HG03575 (cell line): ENCODE measurements at regions not wholly inside any gene's neighbourhood (a gene's known extent, or its start where the extent isn't known, plus 50 kb on each side); places are given as distances from the start of the nearest gene placed in this dataset.

Source experiments
- ATAC-seq: cut with Tn5 transposase; IDR thresholded peaks from one replicate; pipeline ENCODE4 v1.9.1; 2021; ENCODE audit not compliant: unreplicated experiment, insufficient number of reproducible peaks, low FRiP score; ENCODE audit errors: extremely low read depth

- no peak for ATAC-seq
Measured at GRCh38 chr16:73483934-73484711, 436.2 kb upstream of the ZFHX3 start.

DNA sequence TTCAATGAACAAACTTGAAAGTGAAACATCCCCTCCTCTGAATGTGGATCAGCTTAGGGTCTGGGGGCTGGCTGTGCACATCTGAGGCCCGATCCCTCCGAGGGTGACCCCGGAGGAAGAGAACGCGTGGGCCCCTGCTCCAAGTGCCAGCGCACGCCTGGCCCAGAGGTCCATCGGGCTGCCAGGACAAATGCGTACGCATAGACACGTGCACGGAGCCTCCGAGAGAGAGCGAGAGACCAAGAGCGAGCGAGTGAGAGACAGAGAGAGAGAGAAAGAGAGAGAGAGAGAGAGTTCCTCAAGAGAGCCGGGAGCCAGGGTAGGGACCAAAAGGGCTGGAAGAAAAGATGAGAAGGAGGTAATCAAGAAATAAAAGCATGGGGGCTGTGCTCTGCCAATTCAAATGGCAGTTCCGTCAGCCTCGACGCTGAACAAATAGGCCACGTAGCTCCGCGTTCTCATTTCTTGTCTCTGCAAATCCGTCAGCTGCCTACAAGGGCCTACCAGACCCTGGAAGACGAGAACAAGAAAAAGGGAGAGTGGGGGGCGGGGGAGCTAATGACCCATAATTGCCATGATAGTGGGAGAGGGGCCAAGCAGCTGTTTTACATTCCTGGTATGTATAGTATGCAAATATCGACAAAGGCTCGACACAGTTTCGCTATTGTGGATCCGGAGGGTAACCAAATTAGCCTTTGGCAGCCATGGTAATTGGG is 435.3 kb upstream of the ZFHX3 start:
- ATAC-seq, result no peak

DNA sequence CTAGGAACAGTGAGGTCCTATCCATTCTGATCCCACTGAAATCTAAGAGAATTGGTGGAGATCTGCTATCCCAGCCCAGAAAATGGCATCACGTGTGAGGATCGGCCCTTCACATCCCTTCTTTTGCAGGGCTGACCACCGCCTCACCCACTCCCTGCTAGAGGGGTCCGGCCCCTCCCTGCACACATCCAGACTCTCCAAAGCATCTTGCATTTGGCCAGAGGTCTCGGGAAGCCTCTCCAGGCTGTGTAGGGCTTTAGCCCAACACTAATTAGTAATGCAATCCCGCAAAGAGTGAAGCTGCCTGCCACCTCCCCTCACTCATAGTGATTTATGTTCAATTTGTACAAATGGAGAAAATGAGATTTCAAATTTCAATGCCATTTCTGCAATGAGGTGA is 434.4 kb upstream of the ZFHX3 start:
- ATAC-seq, result no peak

- ATAC-seq, result no peak
Measured at GRCh38 chr16:73480381-73480780, 432.5 kb upstream of the ZFHX3 start.

DNA sequence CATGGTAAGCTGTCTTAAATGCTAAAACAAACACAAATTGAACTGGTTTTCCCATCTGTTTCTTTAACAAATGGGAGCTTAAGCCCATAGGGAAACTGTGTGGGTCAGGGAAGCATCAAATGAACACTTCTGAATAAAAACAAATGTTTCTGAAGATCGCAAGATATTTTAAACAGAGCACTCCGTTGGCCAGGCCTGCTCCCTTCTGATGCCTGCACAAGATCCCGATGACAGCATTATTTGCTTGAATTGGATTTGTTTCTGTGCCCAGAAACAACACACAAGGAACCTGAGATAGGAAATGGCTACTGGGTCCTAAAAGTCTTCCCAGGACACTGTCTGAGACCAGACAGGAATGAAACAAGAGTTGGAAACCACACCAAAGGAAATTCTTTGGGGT is 425.8 kb upstream of the ZFHX3 start:
- ATAC-seq, result no peak

GRCh38 chr16:73464834-73465233 is 416.9 kb upstream of the ZFHX3 start:
- ATAC-seq, result no peak

DNA sequence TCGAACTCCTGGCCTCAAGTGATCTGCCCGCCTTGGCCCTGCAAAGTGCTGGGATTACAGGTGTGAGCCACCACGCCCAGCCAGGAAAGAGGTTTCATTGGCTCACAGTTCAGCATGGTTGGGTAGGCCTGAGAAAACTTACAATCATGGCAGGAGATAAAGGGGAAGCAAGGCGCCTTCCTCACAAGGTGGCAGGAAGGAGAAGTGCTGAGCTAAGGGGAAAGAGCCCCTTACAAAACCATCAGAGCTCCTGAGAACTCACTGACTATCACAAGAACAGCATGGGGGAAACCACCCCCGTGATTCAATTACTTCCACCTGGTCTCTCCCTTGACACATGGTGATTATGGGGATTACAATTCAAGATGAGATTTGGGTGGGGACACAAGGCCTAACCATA is 411.7 kb upstream of the ZFHX3 start:
- no peak for ATAC-seq

DNA sequence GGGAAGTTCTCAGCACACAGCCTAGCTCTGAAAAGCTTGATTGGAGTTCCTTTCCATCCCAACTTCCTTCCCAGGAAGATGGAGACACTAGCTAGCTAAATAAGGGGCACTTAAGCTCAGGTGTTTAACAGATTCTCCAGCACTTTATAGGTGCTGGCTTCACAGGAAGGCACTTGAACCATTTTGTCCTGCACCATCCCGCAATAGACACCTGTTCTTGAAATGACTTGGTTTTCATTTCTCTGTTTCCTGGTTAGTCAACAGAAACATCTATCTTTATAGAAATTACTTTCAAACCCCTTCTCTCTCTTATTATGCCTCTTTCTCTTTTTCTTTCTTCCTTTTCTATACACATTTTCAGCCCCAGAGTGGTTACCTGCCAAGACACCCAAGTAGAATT is 409.9 kb upstream of the ZFHX3 start:
- no peak for ATAC-seq

- ATAC-seq, result no peak
Measured at GRCh38 chr16:73448970-73449369, 401.0 kb upstream of the ZFHX3 start.

DNA sequence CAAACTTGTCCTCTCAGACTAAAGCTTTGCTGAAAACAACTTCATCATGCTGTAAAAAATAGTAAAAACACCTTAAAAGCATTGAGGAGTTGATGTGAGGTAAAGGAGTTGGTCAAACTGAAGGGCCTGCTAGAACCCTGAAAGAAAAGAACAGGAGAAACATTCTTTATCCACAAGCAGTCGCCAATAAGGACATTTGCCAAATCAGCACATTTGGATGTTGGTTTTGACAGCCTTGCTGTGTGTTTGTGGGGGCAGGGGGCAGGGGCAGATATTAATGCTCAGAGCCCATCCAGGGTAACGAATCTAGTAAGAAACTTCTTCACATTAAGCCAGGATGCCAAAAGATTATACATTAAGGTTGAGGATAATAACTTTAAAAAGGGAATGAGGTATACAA is 399.9 kb upstream of the ZFHX3 start:
- no peak for ATAC-seq

DNA sequence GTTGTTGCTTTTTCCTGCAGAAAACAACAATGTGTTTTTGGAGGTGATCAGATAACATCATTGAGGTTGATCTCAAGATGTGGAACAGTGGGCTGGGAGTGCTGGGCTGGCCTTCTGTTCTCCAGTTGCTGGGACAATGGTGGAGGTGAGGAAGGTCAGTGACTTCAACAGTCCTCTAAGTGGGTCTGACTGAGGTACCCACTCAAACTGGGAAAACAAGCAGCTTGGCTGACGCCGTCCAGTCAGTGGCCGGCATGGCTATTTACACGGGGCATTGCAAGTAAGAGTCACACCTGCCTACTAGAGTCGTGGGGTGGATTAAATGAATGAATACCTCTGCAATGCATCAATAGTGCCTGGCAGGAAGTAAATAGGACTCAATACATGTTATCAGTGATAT is 386.7 kb upstream of the ZFHX3 start:
- ATAC-seq, result no peak

DNA sequence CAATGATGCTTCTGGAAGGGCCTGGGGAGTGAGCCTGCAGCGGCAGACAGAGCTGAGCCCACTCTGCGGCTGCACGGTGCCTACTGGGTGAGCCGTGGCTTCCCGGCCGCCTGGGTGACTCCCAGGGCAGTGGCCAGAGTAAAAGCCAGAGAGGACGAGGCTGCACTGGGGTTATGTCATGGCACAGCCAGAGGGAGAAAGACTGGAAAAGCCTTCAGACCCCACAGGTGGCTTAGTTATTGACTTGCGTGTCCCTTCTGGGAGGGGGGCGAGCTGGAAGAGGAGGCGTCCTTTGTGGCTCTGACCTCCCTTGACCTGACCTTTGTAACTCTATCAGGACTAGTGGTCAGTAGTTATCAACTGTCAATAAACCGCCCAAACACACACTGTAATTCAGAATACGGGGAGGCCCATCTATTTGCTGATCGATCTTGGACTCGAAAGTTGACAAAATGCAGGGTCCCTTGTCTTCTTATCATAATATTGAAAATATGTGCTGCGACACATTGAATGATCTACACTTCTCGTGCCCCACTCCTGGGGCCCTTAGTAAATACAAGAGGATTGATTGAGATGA is 385.9 kb upstream of the ZFHX3 start:
- ATAC-seq, result no peak

- no peak for ATAC-seq
Measured at GRCh38 chr16:73432850-73433730, 385.2 kb upstream of the ZFHX3 start.

- no peak for ATAC-seq
Measured at GRCh38 chr16:73430138-73430537, 382.2 kb upstream of the ZFHX3 start.

DNA sequence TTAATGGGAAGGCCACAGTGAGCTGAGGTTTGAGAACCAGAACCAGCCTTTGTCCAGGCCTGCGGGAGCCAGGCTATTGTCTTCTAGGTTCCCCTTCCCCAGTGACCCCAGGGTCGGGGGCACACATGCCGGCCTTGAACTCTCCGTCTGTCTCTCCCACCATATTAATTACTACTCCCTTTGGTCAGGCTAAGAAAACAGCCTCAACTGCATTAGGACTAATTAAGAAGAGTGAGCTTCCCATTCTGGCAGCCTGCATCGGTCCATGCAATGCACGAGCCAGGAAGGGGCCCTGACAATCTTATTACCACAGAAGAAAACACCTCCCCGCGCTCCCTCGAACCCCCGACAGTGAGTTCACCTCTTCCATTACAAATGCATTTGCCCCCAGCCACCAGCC is 380.2 kb upstream of the ZFHX3 start:
- ATAC-seq, result no peak

GRCh38 chr16:73427164-73427563 is 379.2 kb upstream of the ZFHX3 start:
- no peak for ATAC-seq

- ATAC-seq, result no peak
Measured at GRCh38 chr16:73426433-73427160, 378.7 kb upstream of the ZFHX3 start.

GRCh38 chr16:73420676-73421075 is 372.7 kb upstream of the ZFHX3 start:
- no peak for ATAC-seq

DNA sequence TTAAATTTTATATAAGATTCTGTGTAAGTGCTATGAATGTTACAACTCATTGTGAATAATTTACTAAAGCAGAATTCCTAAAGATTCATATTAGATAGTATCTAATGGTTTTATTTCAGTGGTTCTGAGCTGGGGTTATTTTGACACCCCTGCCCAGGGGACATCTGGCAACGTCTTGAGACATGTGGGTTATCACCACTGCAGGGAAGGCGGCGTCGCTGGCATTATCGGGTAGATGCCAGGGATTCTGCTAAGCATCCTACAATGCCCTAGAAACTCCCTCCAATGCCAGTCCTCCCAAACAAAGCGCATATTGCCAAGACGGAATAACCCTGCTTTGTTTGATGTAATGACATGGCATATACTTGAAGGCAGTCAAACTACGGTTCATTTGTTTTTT is 372.3 kb upstream of the ZFHX3 start:
- no peak for ATAC-seq
